HG02642 (cell line): ENCODE measurements at regions not wholly inside any gene's neighbourhood (a gene's known extent, or its start where the extent isn't known, plus 50 kb on each side); places are given as distances from the start of the nearest gene placed in this dataset.

Source experiments
- ATAC-seq: cut with Tn5 transposase; IDR thresholded peaks from one replicate; pipeline ENCODE4 v1.9.1; 2021; ENCODE audit warnings: mild to moderate bottlenecking; ENCODE audit not compliant: unreplicated experiment, poor library complexity

DNA sequence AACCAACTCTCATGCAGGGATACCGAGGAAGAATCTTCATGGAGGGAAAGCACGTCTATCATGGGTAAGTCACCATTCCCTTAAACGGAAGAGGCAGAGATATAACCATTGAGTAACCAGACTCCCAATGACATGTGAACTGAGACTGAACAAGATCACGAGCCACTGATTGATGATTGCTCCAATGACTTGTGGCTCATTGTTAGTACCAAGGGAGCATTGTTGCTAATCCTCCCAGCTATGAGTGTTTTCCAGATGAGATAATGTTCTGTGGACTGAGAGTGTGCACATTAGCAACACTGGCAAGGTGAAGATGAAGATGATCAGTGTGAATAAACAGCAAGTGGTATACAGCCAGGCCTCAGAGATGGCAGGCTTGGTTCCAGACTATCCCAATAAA is 219.2 kb upstream of the MAP3K1 start:
- no peak for ATAC-seq

DNA sequence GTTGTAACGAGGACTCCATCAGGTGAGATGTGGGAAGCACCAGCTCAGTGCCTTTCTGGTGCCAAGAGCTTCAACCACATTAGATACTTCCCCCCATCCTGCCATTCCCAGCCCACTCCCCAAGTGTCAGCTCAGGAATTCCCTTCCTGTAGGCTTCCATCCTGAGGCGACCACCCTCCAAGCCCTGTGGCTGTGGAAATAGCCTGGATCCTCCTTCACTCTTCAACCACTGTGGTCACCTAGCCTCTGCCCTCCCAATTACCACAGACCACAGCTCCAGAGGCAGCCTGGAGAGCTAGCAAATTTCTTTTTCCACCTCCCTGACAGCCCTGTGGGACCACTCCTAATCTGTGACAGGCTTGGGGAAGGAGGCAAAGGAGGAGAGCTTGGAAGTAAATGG is 219.8 kb upstream of the MAP3K1 start:
- ATAC-seq: no peak

DNA sequence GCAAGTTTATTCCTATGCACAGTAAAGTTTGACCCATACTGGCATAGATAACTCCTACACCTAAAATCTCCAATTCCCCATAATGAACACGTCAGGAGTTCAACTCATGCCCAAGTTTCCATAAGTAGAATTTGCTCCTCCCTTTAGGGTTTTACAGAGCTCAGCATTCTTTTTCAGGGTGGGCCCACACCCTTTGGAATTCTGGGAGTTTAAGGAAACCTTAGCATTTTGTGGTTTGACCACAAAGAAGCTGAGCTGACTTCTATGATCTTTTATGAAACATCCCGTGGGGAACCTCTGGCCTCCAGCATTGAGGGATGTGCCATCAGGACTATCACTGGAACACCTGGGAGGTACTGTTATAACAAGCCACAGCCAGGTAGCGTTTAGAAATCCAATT is 220.6 kb upstream of the MAP3K1 start:
- ATAC-seq: no peak

DNA sequence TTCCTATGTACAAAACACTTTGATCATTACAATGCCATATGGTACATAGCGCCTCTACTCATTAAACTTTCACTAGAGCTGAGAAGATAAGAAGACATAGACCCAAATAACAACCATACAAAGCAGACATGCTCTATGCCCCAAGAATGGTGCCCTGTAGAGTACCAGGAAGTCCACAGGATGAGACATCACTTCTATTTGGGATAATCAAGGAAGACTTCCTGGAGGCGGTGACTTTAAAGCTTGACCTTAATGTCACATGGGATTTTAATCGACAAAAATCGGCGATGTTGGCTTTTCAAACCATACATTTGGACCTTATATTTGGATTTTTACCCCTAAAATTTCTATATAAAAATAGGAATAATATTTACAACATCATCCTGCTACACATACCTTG is 224.3 kb upstream of the MAP3K1 start:
- no peak for ATAC-seq

DNA sequence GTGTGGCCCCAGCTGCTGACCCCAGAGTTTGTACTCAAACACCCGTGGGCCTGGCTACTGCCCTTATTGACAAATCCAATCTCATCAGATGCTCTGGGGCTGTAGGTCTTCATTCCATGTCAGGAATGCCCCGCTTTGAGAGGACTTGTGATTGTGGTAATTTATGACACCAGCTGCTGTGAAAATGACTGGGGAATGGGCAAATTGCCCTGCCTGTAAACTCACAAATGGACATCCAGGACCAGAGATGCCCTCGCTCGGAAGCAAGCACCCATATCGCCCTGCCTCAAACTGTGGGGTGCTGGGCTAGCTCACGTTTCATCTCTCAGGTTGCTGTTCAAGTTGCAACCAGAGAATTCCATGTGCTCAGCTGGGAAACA is 225.9 kb upstream of the MAP3K1 start:
- no peak for ATAC-seq

DNA sequence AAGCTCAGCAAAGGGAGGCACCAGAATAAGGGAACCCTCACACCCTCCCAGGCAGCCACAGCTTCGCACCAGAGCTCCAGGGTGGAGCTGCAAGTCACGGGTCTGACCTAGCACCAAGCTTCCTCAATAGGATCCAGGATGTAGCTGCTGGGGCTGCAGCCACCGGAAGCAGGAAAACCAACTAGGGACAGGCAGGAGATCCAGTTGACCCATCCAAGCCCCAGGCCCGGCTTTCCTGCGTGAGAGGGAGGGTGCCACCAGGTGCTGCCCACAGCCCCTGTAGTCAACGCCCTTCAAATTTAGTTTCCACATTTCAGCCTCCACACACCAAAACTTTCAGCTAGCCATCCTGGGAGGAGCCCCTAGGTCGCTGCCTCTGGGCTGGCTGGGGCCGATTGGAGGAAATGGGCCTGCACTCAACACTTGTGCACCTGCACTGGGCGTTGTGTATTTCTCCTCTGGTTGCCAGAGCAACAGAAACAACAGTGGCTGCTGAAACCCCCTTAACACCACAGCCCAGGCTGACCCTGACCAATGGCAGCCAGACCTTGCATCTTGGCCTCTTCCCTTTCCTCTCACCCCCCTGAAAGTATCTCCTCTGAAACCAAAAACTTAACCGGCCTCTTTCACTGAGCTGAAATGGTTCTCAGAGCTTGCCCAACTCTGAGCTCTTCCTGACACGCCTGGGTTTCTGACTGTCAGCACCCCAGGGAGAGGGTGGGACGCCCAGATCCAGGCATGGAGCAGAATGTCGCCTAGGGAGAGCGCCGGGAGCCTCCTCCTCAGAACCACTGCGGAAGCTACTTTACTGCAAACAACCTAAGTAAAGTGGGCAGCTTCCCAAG is 226.5 kb upstream of the MAP3K1 start:
- peak; percentile 99 for ATAC-seq

DNA sequence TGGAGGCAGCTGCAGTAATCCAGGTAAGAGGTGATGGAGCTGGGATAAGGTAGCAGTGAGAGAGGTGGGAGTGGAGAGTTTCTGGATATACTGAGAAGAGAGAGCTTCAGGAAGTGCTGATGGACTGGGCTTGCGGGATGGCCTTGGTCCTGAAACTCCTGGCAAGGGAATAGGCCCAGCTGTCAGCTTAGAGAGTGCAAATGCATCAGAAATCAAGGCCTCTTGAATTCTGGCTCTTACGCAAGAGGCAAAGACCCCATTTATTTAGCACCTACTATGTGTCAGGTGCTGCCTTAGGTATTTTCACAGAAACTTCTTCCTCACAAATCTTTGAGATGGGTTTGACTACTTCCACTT is 227.2 kb upstream of the MAP3K1 start:
- no peak for ATAC-seq

DNA sequence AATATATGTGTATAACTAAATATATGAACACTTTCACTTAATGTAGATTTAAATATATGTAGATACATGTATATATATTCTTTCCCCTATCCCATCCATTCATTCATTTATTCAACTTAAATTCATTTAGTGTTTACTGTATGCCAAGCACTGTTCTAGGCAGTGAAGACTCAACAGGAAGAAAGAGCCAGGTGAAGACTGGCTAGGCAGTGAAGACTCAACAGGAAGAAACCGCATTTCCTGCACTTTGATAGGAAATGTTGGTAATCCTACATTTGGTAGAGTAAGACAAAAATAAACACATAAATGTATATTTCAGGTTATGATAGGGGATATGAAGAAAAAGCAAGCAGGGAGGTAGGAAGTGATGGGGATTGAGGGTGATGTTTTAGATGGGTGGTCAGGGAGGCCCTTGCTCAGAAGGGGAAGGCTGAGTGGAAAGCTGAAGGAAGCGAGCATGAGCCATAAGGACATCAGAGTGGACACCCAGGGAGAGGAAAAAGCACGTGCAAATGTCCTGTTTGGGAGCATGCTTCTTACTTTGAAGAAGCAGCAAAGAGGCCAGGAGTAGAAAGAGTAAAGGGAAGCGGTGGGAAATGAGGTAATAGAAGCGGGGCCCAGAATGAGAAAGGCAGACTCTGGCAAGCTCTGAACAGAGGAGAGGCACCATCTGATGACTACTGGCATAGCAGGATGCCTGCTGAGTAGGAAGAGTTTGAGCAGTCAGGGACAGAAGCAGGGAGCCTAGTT is 227.8 kb upstream of the MAP3K1 start:
- ATAC-seq: no peak

DNA sequence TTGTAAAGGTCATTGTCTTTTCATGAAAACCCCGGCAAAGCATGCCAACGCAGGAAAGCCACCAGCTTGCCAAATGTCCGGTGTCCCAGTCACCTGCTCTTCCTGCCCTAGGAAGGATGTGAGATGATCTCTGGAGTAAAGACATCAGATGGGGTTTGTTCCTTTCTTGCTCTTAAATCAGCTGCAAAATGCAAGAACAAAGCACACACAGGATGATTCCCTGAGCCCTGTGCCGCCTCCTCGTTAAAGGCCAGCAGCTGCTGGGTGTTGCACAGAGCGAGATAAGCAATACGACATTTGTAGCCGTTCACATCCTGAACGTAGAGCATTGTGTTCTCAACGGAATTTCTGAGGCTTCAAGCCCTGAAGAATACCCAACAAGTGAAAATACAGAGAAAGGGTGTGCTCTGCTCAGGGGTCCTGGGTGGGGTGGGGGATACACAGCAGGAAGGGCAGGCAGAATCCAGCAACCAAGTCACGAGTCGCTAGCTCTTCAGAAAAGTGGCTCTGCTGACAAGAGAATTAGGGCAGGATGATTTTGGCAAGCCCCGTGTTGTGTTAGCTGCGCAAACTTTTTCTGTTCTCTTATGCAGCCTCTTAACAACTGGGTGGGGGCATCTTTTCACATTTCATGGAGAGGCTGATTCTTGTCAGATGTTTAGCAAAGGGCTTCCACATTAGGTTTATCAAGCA is 229.2 kb upstream of the MAP3K1 start:
- no peak for ATAC-seq

DNA sequence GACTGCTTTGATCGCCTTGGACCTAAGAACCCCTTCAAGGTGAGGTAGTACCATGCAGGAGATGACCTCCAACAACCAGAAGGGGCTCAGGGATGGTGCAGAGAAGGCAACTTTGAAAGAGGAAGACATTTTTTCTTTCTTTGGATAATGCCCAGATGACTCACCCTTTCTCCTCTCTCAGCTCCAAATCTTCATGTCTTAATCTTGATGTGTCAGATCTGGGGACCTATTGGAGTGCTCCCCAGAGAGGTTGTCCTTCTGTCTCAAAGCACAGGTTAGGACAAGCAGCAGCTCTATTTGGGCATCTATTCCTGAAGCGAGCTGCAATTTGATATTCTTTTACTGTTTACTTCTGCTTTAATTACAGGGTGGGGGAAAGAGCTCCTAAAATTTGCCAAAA is 229.9 kb upstream of the MAP3K1 start:
- no peak for ATAC-seq

DNA sequence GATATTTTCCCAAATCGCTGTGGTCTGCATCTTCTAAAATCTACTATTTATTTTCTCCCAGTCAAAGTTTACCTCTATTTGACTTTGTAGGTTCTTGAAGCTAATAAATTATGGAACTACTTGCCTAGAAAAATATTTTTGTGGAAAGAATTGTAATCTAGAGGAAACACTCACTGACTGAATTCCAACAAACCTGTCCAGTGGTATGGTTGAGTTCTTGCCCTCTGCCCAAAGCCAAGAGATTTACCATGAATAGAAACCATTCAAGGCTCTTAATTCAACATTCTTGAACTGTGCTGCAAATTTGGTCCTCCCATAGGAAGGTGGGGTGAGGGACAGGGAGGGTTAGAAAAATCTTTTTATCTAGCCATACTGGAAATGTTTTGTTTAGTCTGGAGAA is 233.9 kb upstream of the MAP3K1 start:
- no peak for ATAC-seq

DNA sequence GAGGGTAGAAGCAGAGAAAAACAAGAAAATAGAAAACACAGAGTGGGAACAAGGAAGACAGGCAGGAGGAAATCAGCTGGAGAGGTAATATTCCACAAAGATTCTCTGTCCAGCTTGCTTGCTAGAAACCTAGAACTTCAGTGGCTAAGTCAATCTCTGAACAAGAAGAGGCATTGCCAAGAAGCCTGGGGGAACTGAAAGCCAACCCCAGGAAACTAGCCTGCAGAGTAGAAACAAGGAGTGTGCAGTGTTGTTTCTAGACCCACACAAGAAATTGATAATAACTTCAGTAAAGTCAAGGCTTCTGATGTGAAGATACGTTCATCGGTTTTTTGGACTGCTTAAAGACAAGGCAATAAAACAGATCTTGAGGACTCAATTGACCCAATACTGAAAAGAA is 234.5 kb upstream of the MAP3K1 start:
- no peak for ATAC-seq

DNA sequence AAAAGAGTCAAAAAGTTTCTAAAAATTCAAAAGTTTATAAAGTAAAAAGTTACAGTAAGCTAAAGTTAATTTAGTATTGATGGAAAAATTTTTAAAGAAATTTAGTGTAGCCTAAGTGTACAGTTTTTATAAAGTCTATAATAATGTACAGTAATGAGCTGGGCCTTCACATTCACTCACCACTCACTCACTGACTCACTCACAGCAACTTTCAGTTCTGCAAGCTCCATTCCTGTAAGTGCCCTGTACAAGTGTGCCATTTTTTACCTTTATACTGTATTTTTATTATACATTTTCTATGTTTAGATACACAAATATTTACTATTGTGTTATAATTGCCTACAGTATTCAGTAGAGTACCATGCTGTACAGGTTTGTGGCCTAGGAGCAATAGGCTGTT is 239.5 kb upstream of the MAP3K1 start:
- ATAC-seq: no peak

DNA sequence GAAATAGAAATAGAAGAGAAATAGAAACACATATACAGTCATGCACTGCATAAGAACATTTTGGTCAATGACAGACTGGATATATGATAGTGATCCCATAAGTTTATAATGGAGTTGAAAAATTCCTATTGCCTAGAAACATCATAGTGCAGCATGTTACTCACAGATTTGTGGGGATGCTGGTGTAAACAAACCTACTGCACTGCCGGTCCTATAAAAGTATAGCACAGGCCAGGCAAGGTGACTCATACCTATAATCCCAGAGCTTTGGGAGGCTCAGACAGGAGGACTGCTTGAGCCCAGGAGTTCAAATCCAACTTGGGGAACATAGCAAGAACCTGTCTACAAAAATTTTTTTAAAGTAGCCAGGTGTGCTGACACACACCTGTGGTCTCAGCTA is 240.6 kb upstream of the MAP3K1 start:
- no peak for ATAC-seq

DNA sequence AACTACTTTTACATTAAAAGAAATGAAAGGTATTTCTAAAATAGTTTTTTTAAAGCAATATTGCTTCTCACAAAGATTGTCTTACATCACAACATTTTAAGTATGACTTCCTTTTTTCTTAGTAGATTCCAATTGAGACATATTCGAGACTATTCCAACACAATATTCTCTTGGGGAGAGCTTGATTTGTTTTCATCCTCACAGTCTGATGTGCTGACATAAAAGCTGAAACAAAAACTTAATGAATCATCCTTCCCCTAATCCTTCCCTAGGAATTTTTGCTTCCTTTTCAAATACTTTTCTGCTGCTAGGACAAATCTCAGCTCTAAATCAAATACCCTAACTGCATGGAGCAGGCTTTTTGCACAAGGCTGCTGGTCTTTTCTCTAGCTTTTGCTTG is 245.8 kb upstream of the MAP3K1 start:
- ATAC-seq: no peak

DNA sequence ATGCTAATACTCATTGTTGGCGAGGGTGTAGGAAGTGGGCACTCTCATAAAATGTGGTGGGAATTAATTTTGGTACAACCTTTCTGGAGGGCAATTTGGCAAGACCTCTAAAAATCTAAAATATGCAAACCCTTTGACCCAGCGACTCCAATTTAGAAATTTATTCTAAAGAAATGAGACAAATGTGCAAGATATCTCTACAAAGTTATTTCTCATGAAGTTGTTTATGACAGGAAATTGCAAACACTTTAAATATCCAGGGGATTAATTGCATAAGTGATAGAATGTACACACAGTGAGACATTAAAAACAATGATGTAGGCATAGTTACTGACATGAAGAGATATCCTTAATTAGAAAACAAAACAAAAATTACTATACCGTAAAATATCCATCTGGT is 246.3 kb upstream of the MAP3K1 start:
- ATAC-seq: no peak

DNA sequence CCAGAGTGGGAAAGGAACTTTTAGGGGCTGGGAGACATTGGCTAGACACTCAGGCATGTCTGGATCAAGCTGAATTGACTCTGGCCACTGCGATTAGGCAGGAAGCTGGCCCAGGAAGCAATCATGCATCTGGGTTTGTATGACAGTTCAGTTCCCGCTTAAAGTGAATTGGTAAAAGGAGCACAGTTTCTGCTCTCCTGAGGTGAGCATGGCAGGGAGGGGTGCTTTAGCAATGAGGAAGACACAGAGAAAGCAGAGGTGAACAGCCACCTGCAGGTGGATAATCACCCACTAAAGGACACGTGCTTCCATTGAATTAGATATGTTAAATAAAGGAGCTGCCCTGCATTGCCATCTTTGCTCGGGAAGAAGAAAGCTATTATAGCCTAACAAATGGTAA is 248.1 kb upstream of the MAP3K1 start:
- no peak for ATAC-seq

DNA sequence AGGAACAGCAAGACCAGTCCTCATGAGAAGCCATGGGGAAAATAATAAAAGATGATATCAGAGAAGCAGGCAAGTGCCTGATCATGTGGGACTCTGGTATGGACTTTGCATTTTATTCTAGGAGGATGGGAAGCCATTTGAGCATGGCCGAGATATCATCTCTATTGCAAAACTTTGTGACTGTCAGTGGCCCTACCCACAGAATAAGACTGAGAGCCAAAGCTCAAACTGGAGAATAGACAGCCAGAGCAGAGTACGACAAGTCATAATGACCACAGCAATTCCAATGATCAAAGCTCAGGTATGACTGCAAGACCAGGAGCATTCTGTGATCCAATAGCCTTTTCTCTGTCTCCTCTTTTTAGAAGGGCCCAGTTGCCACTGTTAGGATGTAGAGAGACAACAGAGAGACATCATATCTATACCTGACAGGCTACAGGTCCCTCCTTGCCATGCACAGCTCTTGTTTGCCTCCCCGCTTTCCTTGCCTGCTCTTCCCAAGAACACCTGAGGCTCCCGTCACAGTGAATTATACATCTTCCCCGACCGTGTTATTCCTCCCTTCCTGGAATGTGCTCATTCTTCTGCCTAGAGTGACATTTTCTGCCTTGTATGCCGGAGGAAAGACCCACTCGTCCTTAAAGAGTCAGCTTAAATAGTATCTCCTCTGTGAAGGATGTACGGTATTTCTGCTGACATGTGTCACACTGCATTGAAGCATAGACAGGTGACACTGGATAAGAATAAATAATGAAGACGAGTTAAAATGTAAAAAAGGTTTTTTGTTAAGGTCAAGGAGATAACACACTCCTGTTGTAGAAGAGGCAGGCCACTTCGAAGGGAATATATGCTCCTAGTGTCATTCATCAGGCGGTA is 248.7 kb upstream of the MAP3K1 start:
- ATAC-seq: no peak

DNA sequence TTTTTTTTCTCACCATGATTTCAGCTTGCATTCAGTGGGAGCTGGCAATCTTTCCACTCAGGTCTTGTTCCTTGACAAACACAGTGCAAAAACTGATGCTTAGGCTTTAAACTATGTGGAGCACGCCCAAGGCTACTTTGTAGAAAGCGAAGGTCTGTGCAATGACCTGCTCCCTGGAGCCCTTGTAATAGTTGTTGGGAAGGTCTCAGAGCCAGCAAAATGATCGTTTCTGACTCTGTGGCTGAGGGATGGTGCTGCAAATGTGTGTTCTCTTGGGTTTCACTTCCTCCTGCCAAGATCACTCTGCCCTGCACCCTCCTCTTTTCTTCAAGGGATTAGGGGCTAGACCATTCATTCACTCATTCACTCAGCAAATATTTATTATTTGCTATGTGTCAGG is 249.7 kb upstream of the MAP3K1 start:
- peak; percentile 69 for ATAC-seq

DNA sequence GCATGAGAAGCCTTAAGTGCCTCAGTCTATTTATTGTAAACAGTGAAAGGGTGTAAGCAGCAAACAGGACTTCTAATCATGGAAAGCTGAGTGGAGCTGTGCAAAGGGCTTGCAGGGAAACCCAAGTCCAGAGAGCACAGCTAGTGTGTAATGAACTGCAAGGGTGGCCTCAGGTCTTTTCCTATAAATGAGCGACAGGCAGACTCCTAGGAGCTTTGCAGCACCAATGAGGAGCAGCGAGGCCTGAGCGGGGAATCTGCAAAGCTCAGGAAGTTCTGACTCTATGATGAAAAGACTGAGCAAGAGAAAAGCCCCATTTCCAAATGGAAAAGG is 250.1 kb upstream of the MAP3K1 start:
- ATAC-seq: no peak
